ENCODE measurements at regions not wholly inside any gene's neighbourhood (a gene's known extent, or its start where the extent isn't known, plus 50 kb on each side); places are given as distances from the start of the nearest gene placed in this dataset.

GRCh38 chr15:97114900-97115760 lies 784.6 kb downstream of the NR2F2 start:
- Mint-ChIP-seq H3K27ac (ENCODE audit: unreplicated experiment) (no peak overlapping the region), H3K27me3 (ENCODE audit: unreplicated experiment) (no peaks in the 10 kb centered on the region), H3K36me3 (ENCODE audit: unreplicated experiment) (no peaks in the 10 kb centered on the region), H3K9me3 (ENCODE audit: unreplicated experiment) (peaks cover 13% of the 10 kb centered on the region), H3K4me1 (ENCODE audit: unreplicated experiment) (no peaks in the 10 kb centered on the region), H3K4me3 (ENCODE audit: unreplicated experiment) (no peak overlapping the region)
- no peak for DNase-seq (ENCODE audit: extremely low spot score, unreplicated experiment)
- TF ChIP-seq, protein P1, sequence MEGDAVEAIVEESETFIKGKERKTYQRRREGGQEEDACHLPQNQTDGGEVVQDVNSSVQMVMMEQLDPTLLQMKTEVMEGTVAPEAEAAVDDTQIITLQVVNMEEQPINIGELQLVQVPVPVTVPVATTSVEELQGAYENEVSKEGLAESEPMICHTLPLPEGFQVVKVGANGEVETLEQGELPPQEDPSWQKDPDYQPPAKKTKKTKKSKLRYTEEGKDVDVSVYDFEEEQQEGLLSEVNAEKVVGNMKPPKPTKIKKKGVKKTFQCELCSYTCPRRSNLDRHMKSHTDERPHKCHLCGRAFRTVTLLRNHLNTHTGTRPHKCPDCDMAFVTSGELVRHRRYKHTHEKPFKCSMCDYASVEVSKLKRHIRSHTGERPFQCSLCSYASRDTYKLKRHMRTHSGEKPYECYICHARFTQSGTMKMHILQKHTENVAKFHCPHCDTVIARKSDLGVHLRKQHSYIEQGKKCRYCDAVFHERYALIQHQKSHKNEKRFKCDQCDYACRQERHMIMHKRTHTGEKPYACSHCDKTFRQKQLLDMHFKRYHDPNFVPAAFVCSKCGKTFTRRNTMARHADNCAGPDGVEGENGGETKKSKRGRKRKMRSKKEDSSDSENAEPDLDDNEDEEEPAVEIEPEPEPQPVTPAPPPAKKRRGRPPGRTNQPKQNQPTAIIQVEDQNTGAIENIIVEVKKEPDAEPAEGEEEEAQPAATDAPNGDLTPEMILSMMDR (IDR thresholded peaks at IDR 0.05): no peak

DNA sequence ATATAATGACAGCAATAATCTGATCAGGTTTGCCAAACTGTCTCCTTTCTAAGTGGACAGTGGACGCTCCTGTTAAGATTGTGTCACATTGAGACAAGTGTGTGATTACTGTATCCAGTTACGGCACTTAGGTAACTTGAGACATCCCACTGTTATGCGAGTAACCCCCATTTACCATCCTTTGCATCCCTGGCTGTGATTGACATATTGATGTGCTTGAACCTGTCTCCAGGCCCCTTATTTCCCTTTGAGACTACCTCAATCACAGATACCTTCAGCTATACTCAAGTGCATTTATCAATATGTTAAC lies 785.2 kb downstream of the NR2F2 start:
- H3K36me3 Mint-ChIP-seq (ENCODE audit: unreplicated experiment): no peaks in the 10 kb centered on the region
- no peak overlapping the region for H3K27ac Mint-ChIP-seq (ENCODE audit: unreplicated experiment)
- H3K4me3 Mint-ChIP-seq (ENCODE audit: unreplicated experiment): no peak overlapping the region
- H3K4me1 Mint-ChIP-seq (ENCODE audit: unreplicated experiment): no peaks in the 10 kb centered on the region
- TF ChIP-seq, protein P1 (IDR thresholded peaks at IDR 0.05): no peak
- peaks cover 13% of the 10 kb centered on the region for H3K9me3 Mint-ChIP-seq (ENCODE audit: unreplicated experiment)
- DNase-seq (ENCODE audit: extremely low spot score, unreplicated experiment): no peak
- H3K27me3 Mint-ChIP-seq (ENCODE audit: unreplicated experiment): no peaks in the 10 kb centered on the region

DNA sequence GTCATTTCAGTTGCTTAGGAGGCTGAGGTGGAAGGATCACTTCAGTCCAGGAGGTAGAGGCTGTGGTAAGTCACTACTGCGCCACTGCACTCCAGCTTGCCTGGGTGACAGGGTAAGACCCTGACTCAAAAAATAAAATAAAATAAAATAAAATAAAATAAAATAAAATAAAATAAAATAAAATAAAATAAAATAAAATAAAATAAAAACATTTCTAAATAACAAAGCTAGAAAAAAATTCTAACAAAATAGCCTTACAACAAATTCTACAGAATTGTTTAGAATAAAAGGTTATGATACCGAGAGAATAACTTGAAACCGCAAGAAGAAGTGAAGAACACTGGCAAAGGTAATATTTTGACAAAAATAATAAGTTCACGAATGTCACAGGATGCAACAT lies 794.3 kb downstream of the NR2F2 start:
- no peaks in the 10 kb centered on the region for H3K27me3 Mint-ChIP-seq (ENCODE audit: unreplicated experiment)
- DNase-seq (ENCODE audit: extremely low spot score, unreplicated experiment): no peak

GRCh38 chr15:97126553-97127233 lies 796.2 kb downstream of the NR2F2 start:
- TF ChIP-seq, protein P1 (IDR thresholded peaks at IDR 0.05): no peak
- no peaks in the 10 kb centered on the region for H3K4me1 Mint-ChIP-seq (ENCODE audit: unreplicated experiment)
- no peak for DNase-seq (ENCODE audit: extremely low spot score, unreplicated experiment)
- H3K27ac Mint-ChIP-seq (ENCODE audit: unreplicated experiment): no peak overlapping the region
- H3K27me3 Mint-ChIP-seq (ENCODE audit: unreplicated experiment): no peaks in the 10 kb centered on the region
- H3K4me3 Mint-ChIP-seq (ENCODE audit: unreplicated experiment): no peak overlapping the region
- H3K36me3 Mint-ChIP-seq (ENCODE audit: unreplicated experiment): no peaks in the 10 kb centered on the region
- peaks cover 13% of the 10 kb centered on the region for H3K9me3 Mint-ChIP-seq (ENCODE audit: unreplicated experiment)

More for the DNA sequence above, 794.3 kb downstream of the NR2F2 start:
- no peak overlapping the region for H3K27ac Mint-ChIP-seq (ENCODE audit: unreplicated experiment)
- peaks cover 10% of the 10 kb centered on the region for H3K9me3 Mint-ChIP-seq (ENCODE audit: unreplicated experiment)
- TF ChIP-seq, protein P1 (IDR thresholded peaks at IDR 0.05): no peak
- no peaks in the 10 kb centered on the region for H3K4me1 Mint-ChIP-seq (ENCODE audit: unreplicated experiment)
- H3K4me3 Mint-ChIP-seq (ENCODE audit: unreplicated experiment): no peak overlapping the region
- H3K36me3 Mint-ChIP-seq (ENCODE audit: unreplicated experiment): no peaks in the 10 kb centered on the region

GRCh38 chr15:97129674-97130073 lies 799.2 kb downstream of the NR2F2 start:
- no peaks in the 10 kb centered on the region for H3K27me3 Mint-ChIP-seq (ENCODE audit: unreplicated experiment)
- H3K9me3 Mint-ChIP-seq (ENCODE audit: unreplicated experiment): peaks cover 23% of the 10 kb centered on the region
- H3K4me1 Mint-ChIP-seq (ENCODE audit: unreplicated experiment): no peaks in the 10 kb centered on the region

More at GRCh38 chr15:97129674-97130073, 799.2 kb downstream of the NR2F2 start:
- Mint-ChIP-seq H3K4me3 (ENCODE audit: unreplicated experiment) (no peak overlapping the region), H3K27ac (ENCODE audit: unreplicated experiment) (no peak overlapping the region), H3K36me3 (ENCODE audit: unreplicated experiment) (no peaks in the 10 kb centered on the region)
- no peak for DNase-seq (ENCODE audit: extremely low spot score, unreplicated experiment)
- TF ChIP-seq, protein P1 (IDR thresholded peaks at IDR 0.05): no peak

Measured in osteocyte (in vitro differentiated cells).